T-cell (primary cell): ENCODE measurements at regions not wholly inside any gene's neighbourhood (a gene's known extent, or its start where the extent isn't known, plus 50 kb on each side); places are given as distances from the start of the nearest gene placed in this dataset.
"Not testable (repeated sequence)": the region's sequence is repeated elsewhere in the genome, so short reads cannot be mapped to it uniquely, and the experiment has no call there.

ENCODE experiments used
- ATAC-seq, 4 experiments: fragments of 200-7000 bp in 3 of 4; fragments of 150-1000 bp in 1 of 4; cut with Tn5 transposase; replicated peaks in 1 of 4; 1 replicate in 3 of 4; 2 replicates in 1 of 4; pipeline ENCODE4 v1.10.0; 2021; ENCODE audit warnings: moderate library complexity in 3 of 4, mild to moderate bottlenecking in 2 of 4, moderate number of reproducible peaks in 1 of 4
- CTCF ChIA-PET, 2 donors: fragments of 300-600 bp; sonication (Branson Sonifier 250); formaldehyde crosslinking; loops; one replicate each; lab custom pipeline; 2022; ENCODE audit warnings: antibody characterized with exemption in 2 of 2; lab: Charles Lee
- POLR2A ChIA-PET, 2 donors: fragments of 300-600 bp; sonication (Branson Sonifier 250); formaldehyde crosslinking; loops; one replicate each; lab custom pipeline; 2022; ENCODE audit warnings: antibody characterized with exemption in 2 of 2; lab: Charles Lee
- DNase-seq, 35 experiments: peaks; one replicate each; pipeline versions ENCODE4 v3.0.0 to v3.0.0-alpha.2; 2013 to 2023
- H3K27ac ChIP-seq: one replicate; pipeline ENCODE4 v1.5.1; 2013; ENCODE audit warnings: low read length
- H3K27me3 ChIP-seq, 2 experiments: replicated peaks in 1 of 2; 1 replicate in 1 of 2; 2 replicates in 1 of 2; pipeline versions ENCODE4 v1.6.1 to v1.7.0; 2013; ENCODE audit warnings: low read length in 1 of 2, mixed read lengths in 1 of 2; ENCODE audit not compliant: control insufficient read depth in 2 of 2, insufficient read depth in 2 of 2; ENCODE audit errors: extremely low read depth in 1 of 2
- H3K36me3 ChIP-seq, 2 donors: 1 replicate in 1 of 2; 2 replicates in 1 of 2; pipeline versions ENCODE4 v1.6.1 to v1.7.0; 2013; ENCODE audit warnings: low read length in 1 of 2; ENCODE audit not compliant: control insufficient read depth in 2 of 2, insufficient read depth in 1 of 2; ENCODE audit errors: extremely low read depth in 1 of 2
- H3K4me1 ChIP-seq, 2 experiments: 1 replicate in 1 of 2; 2 replicates in 1 of 2; pipeline versions ENCODE4 v1.6.1 to v1.7.0; 2013; ENCODE audit warnings: low read length in 2 of 2, mixed read lengths in 1 of 2; ENCODE audit not compliant: insufficient read depth in 2 of 2, control insufficient read depth in 1 of 2; ENCODE audit errors: extremely low read depth in 1 of 2
- H3K4me3 ChIP-seq, 2 donors: 1 replicate in 1 of 2; 2 replicates in 1 of 2; pipeline versions ENCODE4 v1.5.1 to v1.7.0; 2013; ENCODE audit warnings: mild to moderate bottlenecking in 2 of 2, low read length in 1 of 2, moderate library complexity in 1 of 2; ENCODE audit not compliant: control insufficient read depth in 1 of 2; ENCODE audit errors: extremely low read depth in 1 of 2
- H3K9me3 ChIP-seq: 2 replicates; pipeline ENCODE4 v1.7.0; 2013
- H3K27ac Mint-ChIP-seq, 2 donors: one replicate each; pipeline ENCODE4 v1.8.0; 2020 to 2021; ENCODE audit warnings: mild to moderate bottlenecking in 2 of 2, mixed read lengths in 2 of 2
- H3K27me3 Mint-ChIP-seq, 2 donors: one replicate each; pipeline ENCODE4 v1.8.0; 2021 to 2022; ENCODE audit warnings: mixed read lengths in 2 of 2
- H3K36me3 Mint-ChIP-seq: one replicate; pipeline ENCODE4 v1.8.0; 2021; ENCODE audit warnings: mixed read lengths
- H3K4me1 Mint-ChIP-seq, 3 donors: one replicate each; pipeline ENCODE4 v1.8.0; 2020 to 2022; ENCODE audit warnings: mixed read lengths in 3 of 3, mild to moderate bottlenecking in 1 of 3
- H3K4me3 Mint-ChIP-seq, 3 donors: one replicate each; pipeline ENCODE4 v1.8.0; 2020 to 2022; ENCODE audit warnings: mild to moderate bottlenecking in 3 of 3, mixed read lengths in 3 of 3, moderate library complexity in 3 of 3
- H3K9me3 Mint-ChIP-seq, 3 donors: one replicate each; pipeline ENCODE4 v1.8.0; 2020 to 2022; ENCODE audit warnings: mixed read lengths in 3 of 3

GRCh38 chr10:35280246-35280645 is 56.1 kb upstream of the CCNY start:
- H3K36me3 ChIP-seq, H3K9me3 ChIP-seq, DNase-seq, H3K36me3 Mint-ChIP-seq, H3K4me3 Mint-ChIP-seq, POLR2A ChIA-PET, H3K27ac Mint-ChIP-seq, H3K4me1 Mint-ChIP-seq, H3K4me1 ChIP-seq, CTCF ChIA-PET, H3K4me3 ChIP-seq, H3K27me3 Mint-ChIP-seq, H3K27me3 ChIP-seq, H3K27ac ChIP-seq, ATAC-seq: not testable (repeated sequence)
- peaks cover 0 to 11% (median 4%) of the 10 kb centered on the region in 3 donors for H3K9me3 Mint-ChIP-seq
